GM18907 (cell line): ENCODE measurements at regions not wholly inside any gene's neighbourhood (a gene's known extent, or its start where the extent isn't known, plus 50 kb on each side); places are given as distances from the start of the nearest gene placed in this dataset.
"Not testable (repeated sequence)": the region's sequence is repeated elsewhere in the genome, so short reads cannot be mapped to it uniquely, and the experiment has no call there.

Source experiments
- ATAC-seq: cut with Tn5 transposase; IDR thresholded peaks from one replicate; pipeline ENCODE4 v1.9.1; 2021; ENCODE audit warnings: mild to moderate bottlenecking, moderate library complexity; ENCODE audit not compliant: unreplicated experiment

GRCh38 chr17:72563952-72564351, 443.1 kb downstream of the SOX9 start:
- ATAC-seq, result no peak

DNA sequence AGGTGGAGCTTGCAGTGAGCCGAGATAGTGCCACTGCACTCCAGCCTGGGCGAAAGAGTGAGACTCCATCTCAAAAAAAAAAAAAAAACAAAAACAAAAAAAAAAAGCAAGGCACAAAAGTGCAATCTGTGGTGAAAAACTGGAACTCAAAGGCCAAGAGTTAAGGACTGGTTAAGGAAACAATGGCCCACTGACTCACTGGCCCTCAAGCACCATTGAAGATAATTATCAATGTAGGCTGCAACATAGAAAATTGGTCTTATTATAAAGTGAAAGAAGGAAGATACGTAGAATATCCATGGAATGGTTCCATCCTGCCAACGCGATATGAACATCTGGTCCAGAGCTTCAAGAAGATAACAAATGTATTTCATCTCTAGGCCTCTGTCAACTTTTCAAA, 444.2 kb downstream of the SOX9 start:
- ATAC-seq, result no peak

DNA sequence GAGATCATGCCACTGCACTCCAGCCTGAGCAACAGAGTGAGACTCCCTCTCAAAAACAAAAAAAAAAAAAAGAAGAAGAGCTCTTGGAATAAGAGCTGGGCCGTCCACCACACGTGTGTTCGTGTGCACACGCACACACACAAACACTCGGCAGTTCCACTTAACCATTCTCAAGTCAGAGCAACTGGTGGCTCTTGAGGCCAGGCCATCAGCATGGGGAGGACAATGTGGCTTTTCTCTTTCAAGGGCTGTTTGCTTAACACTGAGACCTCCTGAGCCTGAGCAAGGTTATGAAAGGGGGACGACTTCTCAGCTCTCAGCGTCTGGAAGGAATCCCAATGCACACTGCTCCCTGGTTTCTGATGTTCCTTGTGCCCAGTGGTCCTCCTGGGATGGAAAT, 444.9 kb downstream of the SOX9 start:
- ATAC-seq, result no peak

DNA sequence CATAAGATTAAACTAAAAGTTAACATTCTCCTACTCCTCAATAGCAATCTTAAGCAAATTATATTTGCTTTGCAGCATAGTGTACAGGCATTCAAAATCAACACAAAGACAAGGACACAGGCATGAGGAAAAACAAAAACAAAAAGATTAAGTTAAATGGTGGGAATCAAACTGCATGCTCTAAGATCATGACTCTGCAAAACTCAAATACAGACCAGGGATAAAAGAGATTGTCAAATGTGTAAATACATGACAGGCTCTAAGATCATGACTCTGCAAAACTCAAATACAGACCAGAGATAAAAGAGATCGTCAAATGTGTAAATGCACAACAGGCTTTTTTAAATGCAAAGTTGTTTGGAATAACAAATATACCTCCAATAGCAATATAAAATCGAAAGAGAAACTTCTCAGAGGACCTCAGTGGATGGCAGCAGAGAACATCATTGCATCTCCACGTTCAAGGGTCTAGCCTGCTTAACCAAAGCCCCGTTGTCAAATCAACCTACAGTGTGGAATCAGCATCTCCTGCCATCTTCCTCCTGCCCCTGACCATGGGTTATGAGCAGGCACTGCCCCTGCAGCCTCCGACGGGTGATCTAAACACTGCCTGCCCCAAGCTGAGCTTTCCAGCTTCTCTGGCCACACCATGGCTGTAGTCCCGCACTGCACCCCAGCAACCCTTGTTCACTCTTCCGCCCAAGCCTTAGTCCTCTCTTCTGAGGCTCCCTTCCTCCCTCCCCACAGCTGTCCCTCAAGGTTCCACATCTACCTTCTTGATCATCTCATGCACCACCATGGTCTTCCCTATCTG, 446.1 kb downstream of the SOX9 start:
- ATAC-seq, result no peak

GRCh38 chr17:72567774-72568173, 447.0 kb downstream of the SOX9 start:
- no peak for ATAC-seq

GRCh38 chr17:72569148-72569946, 448.5 kb downstream of the SOX9 start:
- no peak for ATAC-seq

GRCh38 chr17:72571813-72572396, 451.1 kb downstream of the SOX9 start:
- ATAC-seq, result no peak

- ATAC-seq, result no peak
Observed at GRCh38 chr17:72572604-72573491, 452.0 kb downstream of the SOX9 start.

DNA sequence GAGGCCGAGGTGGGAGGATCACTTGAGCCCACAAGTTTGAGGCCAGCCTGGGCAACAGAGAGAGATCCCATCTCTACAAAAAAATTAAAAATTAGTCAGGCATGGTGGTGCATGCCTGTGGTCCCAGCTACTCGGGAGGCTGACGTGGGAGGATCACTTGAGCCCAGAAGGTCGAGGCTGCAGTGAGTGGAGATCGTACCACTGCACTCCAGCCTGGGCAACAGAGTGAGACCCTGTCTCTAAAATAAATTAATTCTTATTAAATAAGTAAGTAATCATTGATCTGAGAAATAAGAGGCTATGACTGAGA, 452.6 kb downstream of the SOX9 start:
- not testable (repeated sequence) for ATAC-seq

GRCh38 chr17:72574675-72575510, 454.1 kb downstream of the SOX9 start:
- no peak for ATAC-seq

GRCh38 chr17:72575542-72576233, 454.9 kb downstream of the SOX9 start:
- no peak for ATAC-seq

- ATAC-seq, result no peak
Observed at GRCh38 chr17:72576289-72576759, 455.5 kb downstream of the SOX9 start.

DNA sequence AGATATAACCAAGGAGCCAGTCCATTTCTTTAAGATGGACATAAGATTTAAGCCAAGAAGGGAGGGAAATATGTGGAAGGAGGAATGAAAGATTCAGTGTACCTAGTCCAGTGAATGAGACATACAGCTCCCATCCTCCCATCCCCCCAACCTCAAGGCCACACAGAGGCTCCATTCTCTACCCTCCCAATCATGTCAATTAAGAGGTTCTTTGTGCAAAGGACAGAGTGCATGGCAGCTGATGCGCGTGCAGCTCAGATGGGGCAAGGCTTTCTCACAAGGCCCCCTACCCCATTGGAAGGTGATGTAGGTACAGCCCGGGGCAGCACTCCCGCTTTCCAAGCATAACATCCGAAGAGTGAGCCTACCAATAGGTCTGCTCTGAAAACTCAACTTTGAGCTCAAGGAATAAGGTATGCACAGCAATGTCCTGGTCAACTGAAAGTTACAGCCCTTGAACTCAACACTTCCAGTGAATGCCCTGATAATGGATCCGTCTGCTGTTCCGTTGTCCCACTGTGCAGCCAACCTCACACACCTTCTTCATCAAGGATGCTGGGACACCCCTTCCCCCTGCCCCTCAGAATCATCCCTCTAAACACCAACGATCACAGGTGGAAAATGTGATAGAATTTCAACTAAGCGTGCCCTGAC, 458.1 kb downstream of the SOX9 start:
- ATAC-seq, result no peak

- ATAC-seq, result no peak
Observed at GRCh38 chr17:72579990-72580320, 459.1 kb downstream of the SOX9 start.

DNA sequence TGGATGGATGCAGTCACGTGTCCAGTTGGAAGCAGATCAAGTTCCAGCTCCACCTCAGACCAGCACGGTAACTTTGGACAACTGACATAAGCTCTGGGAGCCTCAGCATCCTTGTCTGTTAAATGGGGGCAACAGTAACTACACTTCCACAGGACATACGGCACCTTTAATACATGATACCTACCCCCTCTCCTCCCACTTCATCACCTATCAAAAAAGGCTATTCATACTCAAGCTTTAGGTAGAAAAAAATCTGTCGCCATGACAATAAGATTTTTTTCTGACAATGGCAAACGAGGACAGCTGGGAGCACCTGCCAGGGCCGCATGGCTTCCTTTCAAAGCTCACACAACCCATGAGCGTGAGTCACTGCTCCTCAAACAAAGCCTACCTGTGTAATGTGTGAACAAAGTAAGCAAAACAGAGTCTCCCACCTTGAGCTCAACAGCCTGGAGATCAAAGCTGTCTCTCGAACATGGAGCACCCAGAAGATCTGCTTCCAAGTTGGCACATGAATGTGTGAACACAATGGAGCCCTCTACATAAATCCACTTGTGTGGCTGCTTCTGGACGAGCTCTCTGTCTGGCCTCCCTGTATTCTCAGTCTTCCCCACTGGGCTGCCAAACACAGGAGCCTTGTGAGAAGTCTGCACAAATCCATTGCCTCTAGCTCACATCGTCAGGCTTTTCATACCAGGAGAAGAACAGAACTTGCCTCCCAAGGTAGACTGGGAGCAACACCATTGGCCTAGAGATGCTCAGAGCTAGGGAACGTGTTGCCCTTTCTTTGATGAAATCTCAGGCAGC, 459.7 kb downstream of the SOX9 start:
- ATAC-seq, result no peak

DNA sequence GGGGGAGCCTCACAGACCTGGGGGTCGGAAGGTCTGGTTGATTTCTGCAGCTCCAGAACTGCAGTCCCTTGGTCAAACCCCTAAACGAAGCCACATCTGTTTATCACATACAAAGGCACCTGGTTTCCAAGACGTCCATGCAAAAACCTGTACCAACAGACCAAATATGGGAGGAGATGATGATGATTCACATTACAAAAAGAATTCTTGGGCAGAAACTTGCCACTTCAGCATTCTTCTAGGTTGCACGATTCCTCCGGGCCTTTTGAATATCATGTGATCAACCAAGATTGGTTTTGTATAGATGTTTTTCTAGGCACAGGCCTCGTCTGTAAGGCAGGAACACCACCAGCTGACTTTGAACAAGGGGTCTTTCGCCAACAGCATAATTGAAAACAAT, 466.3 kb downstream of the SOX9 start:
- ATAC-seq, result no peak

GRCh38 chr17:72587773-72588511, 467.1 kb downstream of the SOX9 start:
- no peak for ATAC-seq

GRCh38 chr17:72588561-72588960, 467.7 kb downstream of the SOX9 start:
- no peak for ATAC-seq
